ENCODE measurements at regions not wholly inside any gene's neighbourhood (a gene's known extent, or its start where the extent isn't known, plus 50 kb on each side); places are given as distances from the start of the nearest gene placed in this dataset.
"Not testable (repeated sequence)": the region's sequence is repeated elsewhere in the genome, so short reads cannot be mapped to it uniquely, and the experiment has no call there.

GRCh38 chr10:23493711-23494110 is 54.8 kb downstream of the OTUD1 start:
- no peak for DNase-seq

- no peak for DNase-seq
Observed at GRCh38 chr10:23496727-23497126, 57.9 kb downstream of the OTUD1 start.

GRCh38 chr10:23499372-23500132 is 60.7 kb downstream of the OTUD1 start:
- peak in 1 of 5 experiments; percentile 5 for DNase-seq

GRCh38 chr10:23505797-23506465 is 67.1 kb downstream of the OTUD1 start:
- no peak for DNase-seq

- no peak for DNase-seq
Observed at GRCh38 chr10:23512355-23513058, 73.6 kb downstream of the OTUD1 start.

GRCh38 chr10:23513621-23514020 is 74.7 kb downstream of the OTUD1 start:
- not testable (repeated sequence) for DNase-seq

- peak in 1 of 5 experiments; percentile 41 for DNase-seq
Observed at GRCh38 chr10:23514321-23514720, 75.4 kb downstream of the OTUD1 start.

GRCh38 chr10:23516530-23516929 is 77.7 kb downstream of the OTUD1 start:
- DNase-seq = no peak

- DNase-seq = no peak
Observed at GRCh38 chr10:23517155-23517554, 78.3 kb downstream of the OTUD1 start.

GRCh38 chr10:23521735-23522134 is 82.9 kb downstream of the OTUD1 start:
- no peak for DNase-seq

- no peak for DNase-seq
Observed at GRCh38 chr10:23522345-23522744, 83.5 kb downstream of the OTUD1 start.

- DNase-seq = no peak
Observed at GRCh38 chr10:23523251-23523650, 84.4 kb downstream of the OTUD1 start.

GRCh38 chr10:23525406-23525805 is 86.5 kb downstream of the OTUD1 start:
- peak in 1 of 5 experiments; percentile 30 for DNase-seq

GRCh38 chr10:23528419-23528818 is 89.5 kb downstream of the OTUD1 start:
- no peak for DNase-seq

- DNase-seq = no peak
Observed at GRCh38 chr10:23529625-23530024, 90.8 kb downstream of the OTUD1 start.

GRCh38 chr10:23530079-23530478 is 91.2 kb downstream of the OTUD1 start:
- no peak for DNase-seq

- no peak for DNase-seq
Observed at GRCh38 chr10:23533212-23533611, 94.3 kb downstream of the OTUD1 start.

- no peak for DNase-seq
Observed at GRCh38 chr10:23534326-23534725, 95.5 kb downstream of the OTUD1 start.

- DNase-seq = no peak
Observed at GRCh38 chr10:23534761-23535160, 95.9 kb downstream of the OTUD1 start.

- DNase-seq = no peak
Observed at GRCh38 chr10:23535381-23535780, 96.5 kb downstream of the OTUD1 start.

GRCh38 chr10:23538968-23539367 is 100.1 kb downstream of the OTUD1 start:
- no peak for DNase-seq

- DNase-seq = peak in 1 of 5 experiments; percentile 42
Observed at GRCh38 chr10:23540401-23541030, 101.6 kb downstream of the OTUD1 start.
